ENCODE measurements at regions not wholly inside any gene's neighbourhood (a gene's known extent, or its start where the extent isn't known, plus 50 kb on each side); places are given as distances from the start of the nearest gene placed in this dataset.

DNA sequence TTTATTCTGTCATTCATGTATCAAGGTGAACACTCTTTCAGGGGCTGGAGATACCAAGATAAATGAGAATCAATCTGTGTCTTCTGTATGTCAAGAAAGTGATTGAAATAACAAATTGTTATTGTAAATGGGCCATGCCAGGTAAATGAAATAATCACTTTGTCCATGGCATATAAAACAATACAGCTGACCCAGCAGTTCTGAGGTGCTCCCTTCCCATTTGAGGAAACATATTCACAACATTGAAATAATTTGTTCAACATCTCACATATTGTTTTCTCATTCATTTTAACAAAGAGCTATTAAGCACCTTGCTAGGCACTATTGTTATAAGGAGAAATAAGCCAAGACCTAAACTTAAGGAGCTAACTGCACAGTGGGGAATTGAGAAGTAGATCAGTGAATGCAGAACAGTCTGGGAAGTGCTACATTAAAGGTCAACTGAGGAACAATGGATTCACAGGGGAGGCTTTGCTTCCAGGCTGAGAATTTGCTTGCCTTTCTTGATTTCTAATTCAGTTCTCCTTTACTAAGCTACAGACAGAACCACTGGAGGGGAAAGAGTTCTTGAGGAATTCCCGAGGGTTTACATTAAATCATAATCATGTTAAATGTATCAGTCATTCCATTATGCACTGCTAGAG is 806.3 kb upstream of the ARPP21 start:
- TF ChIP-seq, protein P1, sequence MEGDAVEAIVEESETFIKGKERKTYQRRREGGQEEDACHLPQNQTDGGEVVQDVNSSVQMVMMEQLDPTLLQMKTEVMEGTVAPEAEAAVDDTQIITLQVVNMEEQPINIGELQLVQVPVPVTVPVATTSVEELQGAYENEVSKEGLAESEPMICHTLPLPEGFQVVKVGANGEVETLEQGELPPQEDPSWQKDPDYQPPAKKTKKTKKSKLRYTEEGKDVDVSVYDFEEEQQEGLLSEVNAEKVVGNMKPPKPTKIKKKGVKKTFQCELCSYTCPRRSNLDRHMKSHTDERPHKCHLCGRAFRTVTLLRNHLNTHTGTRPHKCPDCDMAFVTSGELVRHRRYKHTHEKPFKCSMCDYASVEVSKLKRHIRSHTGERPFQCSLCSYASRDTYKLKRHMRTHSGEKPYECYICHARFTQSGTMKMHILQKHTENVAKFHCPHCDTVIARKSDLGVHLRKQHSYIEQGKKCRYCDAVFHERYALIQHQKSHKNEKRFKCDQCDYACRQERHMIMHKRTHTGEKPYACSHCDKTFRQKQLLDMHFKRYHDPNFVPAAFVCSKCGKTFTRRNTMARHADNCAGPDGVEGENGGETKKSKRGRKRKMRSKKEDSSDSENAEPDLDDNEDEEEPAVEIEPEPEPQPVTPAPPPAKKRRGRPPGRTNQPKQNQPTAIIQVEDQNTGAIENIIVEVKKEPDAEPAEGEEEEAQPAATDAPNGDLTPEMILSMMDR (IDR thresholded peaks at IDR 0.05), result no peak
- no peak for TF ChIP-seq POLR2A (IDR thresholded peaks at IDR 0.05)
